HUES6 (cell line): ENCODE measurements at regions not wholly inside any gene's neighbourhood (a gene's known extent, or its start where the extent isn't known, plus 50 kb on each side); places are given as distances from the start of the nearest gene placed in this dataset.

Experiments
- H3K27ac ChIP-seq: 2 replicates; pipeline ENCODE4 v1.7.0; 2013; ENCODE audit warnings: low read depth, mild to moderate bottlenecking, low read length, inconsistent platforms
- H3K27me3 ChIP-seq: 2 replicates; pipeline ENCODE4 v1.6.1; 2013; ENCODE audit warnings: low read length; ENCODE audit not compliant: control insufficient read depth, insufficient read depth
- H3K36me3 ChIP-seq: 2 replicates; pipeline ENCODE4 v1.6.1; 2013; ENCODE audit warnings: low read length; ENCODE audit not compliant: control insufficient read depth, insufficient read depth
- H3K4me1 ChIP-seq: 2 replicates; pipeline ENCODE4 v1.6.1; 2013; ENCODE audit warnings: low read length; ENCODE audit not compliant: control insufficient read depth, insufficient read depth
- H3K4me3 ChIP-seq: 2 replicates; pipeline ENCODE4 v1.5.1; 2013; ENCODE audit warnings: low read depth, low read length
- H3K9ac ChIP-seq: one replicate; pipeline ENCODE4 v1.6.1; 2013; ENCODE audit warnings: mild to moderate bottlenecking, low read length
- H3K9me3 ChIP-seq: 2 replicates; pipeline ENCODE4 v1.6.1; 2013; ENCODE audit warnings: low read depth, low read length; ENCODE audit not compliant: control insufficient read depth, insufficient read depth

GRCh38 chr13:31947105-31947504 is 84.5 kb upstream of the FRY start:
- H3K27me3 ChIP-seq: no peaks in the 10 kb centered on the region
- no peak overlapping the region for H3K9ac ChIP-seq
- peaks cover 3% of the 10 kb centered on the region; the same call in 1 of the 2 replicates for H3K4me1 ChIP-seq
- no peak overlapping the region for H3K4me3 ChIP-seq
- no peak overlapping the region for H3K27ac ChIP-seq
- no peaks in the 10 kb centered on the region for H3K36me3 ChIP-seq
- no peaks in the 10 kb centered on the region for H3K9me3 ChIP-seq

GRCh38 chr13:31947506-31947905 is 84.1 kb upstream of the FRY start:
- Histone ChIP-seq H3K9me3 (no peaks in the 10 kb centered on the region), H3K27ac (no peak overlapping the region), H3K4me1 (peaks cover 3% of the 10 kb centered on the region; the same call in 1 of the 2 replicates), H3K9ac (no peak overlapping the region), H3K4me3 (no peak overlapping the region), H3K36me3 (no peaks in the 10 kb centered on the region), H3K27me3 (no peaks in the 10 kb centered on the region)

GRCh38 chr13:31949486-31949885 is 82.1 kb upstream of the FRY start:
- Histone ChIP-seq H3K27ac (no peak overlapping the region), H3K4me3 (no peak overlapping the region), H3K9me3 (no peaks in the 10 kb centered on the region), H3K4me1 (peaks cover 3% of the 10 kb centered on the region; the same call in 1 of the 2 replicates), H3K9ac (no peak overlapping the region), H3K36me3 (no peaks in the 10 kb centered on the region), H3K27me3 (no peaks in the 10 kb centered on the region)

GRCh38 chr13:31950111-31950815 is 81.3 kb upstream of the FRY start:
- Histone ChIP-seq H3K9ac (no peak overlapping the region), H3K27ac (no peak overlapping the region), H3K27me3 (no peaks in the 10 kb centered on the region), H3K9me3 (no peaks in the 10 kb centered on the region), H3K4me1 (peaks cover 3% of the 10 kb centered on the region; the same call in 1 of the 2 replicates), H3K4me3 (no peak overlapping the region), H3K36me3 (no peaks in the 10 kb centered on the region)

GRCh38 chr13:31951215-31951678 is 80.3 kb upstream of the FRY start:
- Histone ChIP-seq H3K36me3 (no peaks in the 10 kb centered on the region), H3K27ac (no peak overlapping the region), H3K9me3 (no peaks in the 10 kb centered on the region), H3K4me3 (no peak overlapping the region), H3K27me3 (no peaks in the 10 kb centered on the region), H3K4me1 (peaks cover 3% of the 10 kb centered on the region; the same call in 1 of the 2 replicates), H3K9ac (no peak overlapping the region)

- Histone ChIP-seq H3K27ac (no peak overlapping the region), H3K9ac (no peak overlapping the region), H3K4me3 (no peak overlapping the region), H3K36me3 (no peaks in the 10 kb centered on the region), H3K27me3 (no peaks in the 10 kb centered on the region), H3K9me3 (peaks cover 5% of the 10 kb centered on the region; the same call in 1 of the 2 replicates), H3K4me1 (no peaks in the 10 kb centered on the region)
These were observed 78.8 kb upstream of the FRY start for GRCh38 chr13:31952641-31953380.

- H3K27ac ChIP-seq: no peak overlapping the region
- H3K27me3 ChIP-seq: no peaks in the 10 kb centered on the region
- H3K9me3 ChIP-seq: peaks cover 13% of the 10 kb centered on the region
- no peaks in the 10 kb centered on the region for H3K36me3 ChIP-seq
- no peaks in the 10 kb centered on the region for H3K4me1 ChIP-seq
- no peak overlapping the region for H3K9ac ChIP-seq
- H3K4me3 ChIP-seq: no peak overlapping the region
These were observed 76.5 kb upstream of the FRY start for GRCh38 chr13:31955101-31955500.

GRCh38 chr13:31955741-31956140 is 75.8 kb upstream of the FRY start:
- Histone ChIP-seq H3K9ac (no peak overlapping the region), H3K36me3 (no peaks in the 10 kb centered on the region)

GRCh38 chr13:31956980-31957644 is 74.5 kb upstream of the FRY start:
- Histone ChIP-seq H3K27me3 (no peaks in the 10 kb centered on the region), H3K36me3 (no peaks in the 10 kb centered on the region), H3K9me3 (peaks cover 13% of the 10 kb centered on the region), H3K4me3 (no peak overlapping the region), H3K27ac (no peak overlapping the region), H3K4me1 (no peaks in the 10 kb centered on the region), H3K9ac (no peak overlapping the region)

More at GRCh38 chr13:31955741-31956140, 75.8 kb upstream of the FRY start:
- Histone ChIP-seq H3K4me1 (no peaks in the 10 kb centered on the region), H3K4me3 (no peak overlapping the region), H3K27ac (no peak overlapping the region), H3K27me3 (no peaks in the 10 kb centered on the region), H3K9me3 (peaks cover 13% of the 10 kb centered on the region)

GRCh38 chr13:31957772-31958171 is 73.8 kb upstream of the FRY start:
- H3K4me1 ChIP-seq: no peaks in the 10 kb centered on the region
- H3K27ac ChIP-seq: no peak overlapping the region
- peaks cover 13% of the 10 kb centered on the region for H3K9me3 ChIP-seq

More at GRCh38 chr13:31957772-31958171, 73.8 kb upstream of the FRY start:
- Histone ChIP-seq H3K27me3 (no peaks in the 10 kb centered on the region), H3K4me3 (no peak overlapping the region), H3K9ac (no peak overlapping the region), H3K36me3 (no peaks in the 10 kb centered on the region)
